ENCODE measurements at regions not wholly inside any gene's neighbourhood (a gene's known extent, or its start where the extent isn't known, plus 50 kb on each side); places are given as distances from the start of the nearest gene placed in this dataset.

DNA sequence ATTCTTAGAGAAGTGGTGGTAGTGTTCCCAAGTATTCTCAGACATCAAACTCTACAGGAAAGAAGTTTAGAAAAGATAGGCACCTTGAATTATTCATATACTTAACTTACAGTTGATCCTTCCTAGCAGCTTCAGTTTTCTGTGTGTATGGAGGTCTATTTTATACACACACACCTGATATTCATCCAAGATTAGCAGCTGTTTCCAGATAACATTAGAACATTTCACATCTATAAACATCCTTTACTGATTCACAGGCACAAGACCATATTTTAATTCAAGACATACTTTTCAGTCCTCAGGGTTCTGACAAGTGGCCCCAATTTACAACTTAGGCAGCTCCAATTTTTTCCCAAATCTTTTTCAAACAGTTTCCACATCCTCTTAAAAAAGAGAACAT lies 287.8 kb upstream of the USP25 start:
- TF ChIP-seq, protein P1, sequence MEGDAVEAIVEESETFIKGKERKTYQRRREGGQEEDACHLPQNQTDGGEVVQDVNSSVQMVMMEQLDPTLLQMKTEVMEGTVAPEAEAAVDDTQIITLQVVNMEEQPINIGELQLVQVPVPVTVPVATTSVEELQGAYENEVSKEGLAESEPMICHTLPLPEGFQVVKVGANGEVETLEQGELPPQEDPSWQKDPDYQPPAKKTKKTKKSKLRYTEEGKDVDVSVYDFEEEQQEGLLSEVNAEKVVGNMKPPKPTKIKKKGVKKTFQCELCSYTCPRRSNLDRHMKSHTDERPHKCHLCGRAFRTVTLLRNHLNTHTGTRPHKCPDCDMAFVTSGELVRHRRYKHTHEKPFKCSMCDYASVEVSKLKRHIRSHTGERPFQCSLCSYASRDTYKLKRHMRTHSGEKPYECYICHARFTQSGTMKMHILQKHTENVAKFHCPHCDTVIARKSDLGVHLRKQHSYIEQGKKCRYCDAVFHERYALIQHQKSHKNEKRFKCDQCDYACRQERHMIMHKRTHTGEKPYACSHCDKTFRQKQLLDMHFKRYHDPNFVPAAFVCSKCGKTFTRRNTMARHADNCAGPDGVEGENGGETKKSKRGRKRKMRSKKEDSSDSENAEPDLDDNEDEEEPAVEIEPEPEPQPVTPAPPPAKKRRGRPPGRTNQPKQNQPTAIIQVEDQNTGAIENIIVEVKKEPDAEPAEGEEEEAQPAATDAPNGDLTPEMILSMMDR (IDR thresholded peaks at IDR 0.05; ENCODE audit: partially characterized antibody, unreplicated experiment) = no peak
- H3K27ac Mint-ChIP-seq (ENCODE audit: unreplicated experiment) = no peak overlapping the region
- no peaks in the 10 kb centered on the region for H3K9me3 Mint-ChIP-seq (ENCODE audit: unreplicated experiment)
- no peaks in the 10 kb centered on the region for H3K36me3 Mint-ChIP-seq (ENCODE audit: unreplicated experiment)
- H3K27me3 Mint-ChIP-seq (ENCODE audit: unreplicated experiment) = peaks cover 1% of the 10 kb centered on the region
- no peak overlapping the region for H3K4me3 Mint-ChIP-seq (ENCODE audit: unreplicated experiment)
- DNase-seq = no peak
- H3K4me1 Mint-ChIP-seq (ENCODE audit: low read depth, unreplicated experiment) = no peaks in the 10 kb centered on the region

DNA sequence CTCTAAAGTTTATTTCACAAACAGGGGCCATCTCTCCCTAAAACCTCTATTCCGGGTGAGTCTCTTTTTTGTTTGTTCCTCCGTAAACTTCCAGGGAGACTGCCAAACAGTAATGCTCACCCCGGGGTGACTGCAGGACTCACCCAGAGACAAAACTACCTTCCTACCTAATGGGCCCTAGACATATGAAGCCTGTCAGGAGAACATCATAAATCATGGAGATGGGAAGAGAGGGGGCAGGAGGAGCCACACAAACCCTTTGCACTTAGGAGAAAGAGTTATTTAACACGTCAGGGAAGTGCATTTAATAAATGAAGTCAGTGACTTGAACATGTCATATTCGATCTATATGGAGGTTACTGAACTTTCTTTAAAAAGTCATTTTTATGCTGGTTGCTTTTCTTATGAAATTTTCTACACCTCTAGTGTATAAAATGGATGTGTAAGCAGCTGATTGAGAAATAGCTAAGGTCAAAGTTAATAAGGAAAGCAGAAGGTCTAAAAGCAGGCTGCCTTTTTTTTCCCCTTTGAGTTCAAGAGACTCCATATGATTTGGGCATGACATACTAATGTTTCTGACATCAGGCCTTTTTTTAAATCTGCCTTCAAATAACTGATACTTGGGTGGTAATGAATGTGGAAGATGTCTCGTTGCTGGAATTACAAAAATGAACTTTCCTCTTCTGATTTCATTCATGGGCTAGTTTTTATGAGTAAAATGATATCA lies 286.9 kb upstream of the USP25 start:
- Mint-ChIP-seq H3K36me3 (ENCODE audit: unreplicated experiment) (no peaks in the 10 kb centered on the region), H3K4me3 (ENCODE audit: unreplicated experiment) (no peak overlapping the region), H3K27ac (ENCODE audit: unreplicated experiment) (no peak overlapping the region), H3K4me1 (ENCODE audit: low read depth, unreplicated experiment) (no peaks in the 10 kb centered on the region), H3K9me3 (ENCODE audit: unreplicated experiment) (no peaks in the 10 kb centered on the region), H3K27me3 (ENCODE audit: unreplicated experiment) (peaks cover 1% of the 10 kb centered on the region)
- DNase-seq = no peak
- TF ChIP-seq, protein P1 (IDR thresholded peaks at IDR 0.05; ENCODE audit: partially characterized antibody, unreplicated experiment) = no peak

DNA sequence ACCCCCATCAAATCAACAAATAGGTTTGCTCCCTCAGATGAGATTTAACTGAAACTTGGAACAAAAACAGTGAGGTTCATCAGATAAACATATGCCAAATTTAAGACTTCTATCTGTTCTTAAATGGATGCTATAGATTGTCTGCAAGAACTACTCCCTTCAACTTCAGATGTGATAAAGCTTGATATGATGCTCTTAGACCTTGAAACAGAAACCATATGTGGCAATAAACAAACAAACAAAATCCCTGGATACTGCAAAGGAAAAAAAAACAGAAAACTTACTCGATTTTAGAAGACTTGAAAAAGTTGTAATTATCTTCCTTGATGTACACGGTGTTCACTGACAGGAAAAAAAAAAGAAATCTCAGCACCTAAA lies 286.1 kb upstream of the USP25 start:
- TF ChIP-seq, protein P1 (IDR thresholded peaks at IDR 0.05; ENCODE audit: partially characterized antibody, unreplicated experiment) = no peak
- no peak overlapping the region for H3K27ac Mint-ChIP-seq (ENCODE audit: unreplicated experiment)
- no peaks in the 10 kb centered on the region for H3K36me3 Mint-ChIP-seq (ENCODE audit: unreplicated experiment)
- H3K4me1 Mint-ChIP-seq (ENCODE audit: low read depth, unreplicated experiment) = no peaks in the 10 kb centered on the region
- peaks cover 1% of the 10 kb centered on the region for H3K27me3 Mint-ChIP-seq (ENCODE audit: unreplicated experiment)
- H3K9me3 Mint-ChIP-seq (ENCODE audit: unreplicated experiment) = no peaks in the 10 kb centered on the region
- H3K4me3 Mint-ChIP-seq (ENCODE audit: unreplicated experiment) = no peak overlapping the region
- no peak for DNase-seq

DNA sequence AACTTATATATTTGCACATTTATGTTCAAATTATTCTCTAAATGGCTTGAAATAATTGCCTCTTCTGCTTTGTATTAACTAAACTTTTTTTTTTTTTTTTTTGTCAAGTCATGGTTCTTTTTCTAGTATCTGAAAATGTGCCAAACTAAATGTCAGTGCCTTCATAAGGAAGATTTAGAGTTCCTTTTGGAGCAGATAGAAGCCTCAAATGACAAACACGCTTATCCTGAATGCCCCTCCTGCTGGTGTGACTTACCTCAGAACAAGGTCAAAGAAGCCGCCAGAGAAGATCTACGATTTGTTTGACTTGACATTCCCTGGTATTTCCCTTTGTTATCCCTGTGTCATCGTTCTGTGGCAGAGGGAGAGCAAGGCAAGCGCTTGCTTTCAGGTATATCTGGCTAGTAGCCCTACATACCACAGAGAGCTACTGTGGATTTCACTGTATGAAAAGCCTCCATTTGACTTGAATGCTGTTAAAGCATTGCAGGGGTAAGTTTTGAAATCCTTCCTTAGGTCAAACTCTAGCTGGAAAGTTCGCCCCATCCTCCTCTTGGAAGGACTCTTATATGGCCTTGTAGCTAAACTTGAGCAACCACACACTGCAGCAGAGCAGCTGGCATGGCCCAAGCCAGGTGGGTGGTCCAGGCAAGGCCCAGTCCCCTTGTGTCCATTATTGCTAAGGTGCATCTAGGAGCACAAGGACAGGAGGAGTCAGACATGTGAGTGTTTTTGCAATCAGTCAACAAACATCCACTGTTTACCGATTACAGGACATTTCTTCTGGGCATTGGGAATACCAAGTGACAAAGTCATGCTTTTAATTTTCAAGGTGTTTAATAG lies 285.4 kb upstream of the USP25 start:
- DNase-seq = no peak
- TF ChIP-seq, protein P1 (IDR thresholded peaks at IDR 0.05; ENCODE audit: partially characterized antibody, unreplicated experiment) = no peak
- H3K4me1 Mint-ChIP-seq (ENCODE audit: low read depth, unreplicated experiment) = no peaks in the 10 kb centered on the region
- H3K27me3 Mint-ChIP-seq (ENCODE audit: unreplicated experiment) = peaks cover 1% of the 10 kb centered on the region
- no peak overlapping the region for H3K27ac Mint-ChIP-seq (ENCODE audit: unreplicated experiment)
- no peaks in the 10 kb centered on the region for H3K36me3 Mint-ChIP-seq (ENCODE audit: unreplicated experiment)
- no peaks in the 10 kb centered on the region for H3K9me3 Mint-ChIP-seq (ENCODE audit: unreplicated experiment)
- no peak overlapping the region for H3K4me3 Mint-ChIP-seq (ENCODE audit: unreplicated experiment)

DNA sequence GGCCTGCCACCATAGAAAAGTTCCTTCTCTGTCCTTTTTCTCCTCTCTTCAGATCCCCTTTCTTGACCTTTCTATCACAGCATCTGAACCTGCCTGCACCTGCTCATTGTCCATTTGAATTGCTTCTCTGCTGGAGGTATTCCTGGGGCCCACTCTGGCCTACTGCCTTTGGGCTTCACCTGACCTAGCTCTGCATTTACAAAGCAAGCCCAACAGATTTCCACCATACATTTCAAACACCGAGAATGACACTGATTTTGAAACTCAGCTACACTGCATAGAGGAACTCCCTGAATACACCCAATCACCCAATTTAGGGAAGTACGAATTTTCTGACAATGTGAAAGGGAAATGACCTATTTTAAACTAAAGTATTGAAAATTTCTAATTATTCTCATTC lies 284.5 kb upstream of the USP25 start:
- TF ChIP-seq, protein P1 (IDR thresholded peaks at IDR 0.05; ENCODE audit: partially characterized antibody, unreplicated experiment) = no peak
- no peaks in the 10 kb centered on the region for H3K9me3 Mint-ChIP-seq (ENCODE audit: unreplicated experiment)
- no peak overlapping the region for H3K4me3 Mint-ChIP-seq (ENCODE audit: unreplicated experiment)
- no peak for DNase-seq
- H3K36me3 Mint-ChIP-seq (ENCODE audit: unreplicated experiment) = no peaks in the 10 kb centered on the region
- H3K27me3 Mint-ChIP-seq (ENCODE audit: unreplicated experiment) = peaks cover 1% of the 10 kb centered on the region
- H3K4me1 Mint-ChIP-seq (ENCODE audit: low read depth, unreplicated experiment) = no peaks in the 10 kb centered on the region
- no peak overlapping the region for H3K27ac Mint-ChIP-seq (ENCODE audit: unreplicated experiment)

Data from glutamatergic neuron (in vitro differentiated cells).